ENCODE measurements at regions not wholly inside any gene's neighbourhood (a gene's known extent, or its start where the extent isn't known, plus 50 kb on each side); places are given as distances from the start of the nearest gene placed in this dataset.

DNA sequence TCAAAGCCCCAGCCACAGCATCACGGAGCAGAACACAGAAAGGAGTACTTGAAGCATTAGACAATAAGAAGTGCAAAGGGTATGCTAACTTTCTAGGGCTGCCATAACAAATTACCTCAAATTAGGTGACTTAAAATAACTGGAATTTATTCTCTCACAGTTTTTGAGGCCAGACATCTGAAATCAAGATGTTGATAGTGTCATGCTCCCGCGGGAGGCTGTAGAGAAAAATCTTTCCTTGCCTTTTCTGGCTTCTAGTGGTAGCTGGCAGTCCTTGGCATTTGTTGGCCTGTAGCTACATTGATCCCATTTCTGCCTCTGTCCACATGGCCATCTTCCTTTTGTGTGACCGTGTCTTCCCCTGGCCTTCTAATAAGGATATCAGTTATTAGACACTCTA is 51.9 kb upstream of the SPDL1 start:
- DNase-seq, result no peak
- Histone ChIP-seq H3K27me3 (no peaks in the 10 kb centered on the region), H3K4me3 (no peak overlapping the region), H3K36me3 (no peaks in the 10 kb centered on the region), H3K27ac (no peak overlapping the region), H3K4me1 (no peaks in the 10 kb centered on the region), H3K9me3 (no peaks in the 10 kb centered on the region)
- TF ChIP-seq POLR2A (IDR thresholded peaks at IDR 0.05), result no peak
- TF ChIP-seq, protein P1, sequence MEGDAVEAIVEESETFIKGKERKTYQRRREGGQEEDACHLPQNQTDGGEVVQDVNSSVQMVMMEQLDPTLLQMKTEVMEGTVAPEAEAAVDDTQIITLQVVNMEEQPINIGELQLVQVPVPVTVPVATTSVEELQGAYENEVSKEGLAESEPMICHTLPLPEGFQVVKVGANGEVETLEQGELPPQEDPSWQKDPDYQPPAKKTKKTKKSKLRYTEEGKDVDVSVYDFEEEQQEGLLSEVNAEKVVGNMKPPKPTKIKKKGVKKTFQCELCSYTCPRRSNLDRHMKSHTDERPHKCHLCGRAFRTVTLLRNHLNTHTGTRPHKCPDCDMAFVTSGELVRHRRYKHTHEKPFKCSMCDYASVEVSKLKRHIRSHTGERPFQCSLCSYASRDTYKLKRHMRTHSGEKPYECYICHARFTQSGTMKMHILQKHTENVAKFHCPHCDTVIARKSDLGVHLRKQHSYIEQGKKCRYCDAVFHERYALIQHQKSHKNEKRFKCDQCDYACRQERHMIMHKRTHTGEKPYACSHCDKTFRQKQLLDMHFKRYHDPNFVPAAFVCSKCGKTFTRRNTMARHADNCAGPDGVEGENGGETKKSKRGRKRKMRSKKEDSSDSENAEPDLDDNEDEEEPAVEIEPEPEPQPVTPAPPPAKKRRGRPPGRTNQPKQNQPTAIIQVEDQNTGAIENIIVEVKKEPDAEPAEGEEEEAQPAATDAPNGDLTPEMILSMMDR (IDR thresholded peaks at IDR 0.05), result no peak
- intact Hi-C loops (cut with DNase I; ENCODE audit: low total_unique reads), result no loop called here

DNA sequence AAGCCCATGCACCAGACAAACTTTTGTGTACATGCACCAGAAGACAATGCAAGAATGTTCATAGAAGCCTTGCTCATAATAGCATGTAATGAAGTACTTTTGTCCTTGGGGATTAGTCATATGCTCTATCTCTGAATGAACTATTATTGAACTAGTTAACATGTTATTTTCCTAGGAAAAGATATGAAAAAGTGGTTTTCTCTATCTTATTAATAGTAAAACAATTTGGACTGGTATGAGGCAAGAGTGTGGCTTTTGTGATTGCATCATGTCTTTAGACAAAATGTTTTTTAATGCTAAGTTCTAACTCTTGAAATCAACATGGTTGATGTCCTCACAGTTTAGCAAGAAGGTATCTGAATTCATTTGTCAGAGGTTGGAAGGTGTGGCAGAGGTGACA is 55.7 kb upstream of the SPDL1 start:
- TF ChIP-seq, protein P1 (IDR thresholded peaks at IDR 0.05), result no peak
- TF ChIP-seq POLR2A (IDR thresholded peaks at IDR 0.05), result no peak
- DNase-seq, result no peak
- H3K27me3 ChIP-seq, result no peaks in the 10 kb centered on the region
- no peaks in the 10 kb centered on the region for H3K4me1 ChIP-seq
- no peak overlapping the region for H3K4me3 ChIP-seq
- H3K27ac ChIP-seq, result no peak overlapping the region
- intact Hi-C loops (cut with DNase I; ENCODE audit: low total_unique reads), result no loop called here
- no peaks in the 10 kb centered on the region for H3K9me3 ChIP-seq
- H3K36me3 ChIP-seq, result no peaks in the 10 kb centered on the region

DNA sequence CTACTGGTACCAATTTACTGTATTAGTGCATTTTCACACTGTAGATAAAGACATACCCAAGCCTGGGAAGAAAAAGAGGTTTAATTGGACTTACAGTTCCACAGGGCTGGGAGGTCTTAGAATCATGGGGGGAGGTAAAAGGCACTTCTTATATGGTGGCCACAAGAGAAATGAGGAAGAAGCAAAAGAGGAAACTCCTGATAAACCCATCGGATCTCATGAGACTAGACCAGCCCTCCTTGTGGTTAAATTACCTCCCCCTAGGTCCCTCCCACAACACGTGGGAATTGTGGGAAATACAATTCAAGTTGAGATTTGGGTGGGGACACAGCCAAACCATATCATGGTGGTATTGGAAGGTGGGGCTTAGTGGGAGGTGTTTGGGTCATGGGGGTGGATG is 56.5 kb upstream of the SPDL1 start:
- intact Hi-C loops (cut with DNase I; ENCODE audit: low total_unique reads), result no loop called here
- Histone ChIP-seq H3K27ac (no peak overlapping the region), H3K9me3 (no peaks in the 10 kb centered on the region), H3K4me1 (no peaks in the 10 kb centered on the region), H3K4me3 (no peak overlapping the region), H3K27me3 (no peaks in the 10 kb centered on the region), H3K36me3 (no peaks in the 10 kb centered on the region)
- no peak for TF ChIP-seq POLR2A (IDR thresholded peaks at IDR 0.05)
- TF ChIP-seq, protein P1 (IDR thresholded peaks at IDR 0.05), result no peak
- no peak for DNase-seq

DNA sequence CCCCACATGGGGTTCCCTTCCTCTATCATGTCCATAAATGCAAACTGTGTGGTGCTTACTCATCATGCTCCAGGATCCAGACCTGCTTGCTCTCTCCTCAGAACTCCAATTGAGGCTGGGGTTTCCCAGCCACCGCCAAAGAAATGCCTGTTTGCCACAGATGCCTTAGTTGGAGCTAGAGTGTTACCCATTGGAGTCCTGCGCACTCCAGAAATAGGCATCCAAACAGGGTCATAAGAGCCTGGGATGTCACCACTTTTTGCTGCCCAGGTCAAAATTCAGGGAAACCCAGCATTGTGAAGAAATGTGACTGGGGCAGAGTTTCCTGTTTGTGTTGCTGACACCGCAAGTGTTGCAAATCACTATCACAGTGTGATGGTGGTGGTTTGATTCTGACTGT is 60.7 kb upstream of the SPDL1 start:
- TF ChIP-seq POLR2A (IDR thresholded peaks at IDR 0.05), result no peak
- TF ChIP-seq, protein P1 (IDR thresholded peaks at IDR 0.05), result no peak
- intact Hi-C loops (cut with DNase I; ENCODE audit: low total_unique reads), result no loop called here
- Histone ChIP-seq H3K27me3 (no peaks in the 10 kb centered on the region), H3K9me3 (no peaks in the 10 kb centered on the region), H3K4me3 (no peak overlapping the region), H3K27ac (no peak overlapping the region), H3K4me1 (no peaks in the 10 kb centered on the region), H3K36me3 (no peaks in the 10 kb centered on the region)
- DNase-seq, result no peak

DNA sequence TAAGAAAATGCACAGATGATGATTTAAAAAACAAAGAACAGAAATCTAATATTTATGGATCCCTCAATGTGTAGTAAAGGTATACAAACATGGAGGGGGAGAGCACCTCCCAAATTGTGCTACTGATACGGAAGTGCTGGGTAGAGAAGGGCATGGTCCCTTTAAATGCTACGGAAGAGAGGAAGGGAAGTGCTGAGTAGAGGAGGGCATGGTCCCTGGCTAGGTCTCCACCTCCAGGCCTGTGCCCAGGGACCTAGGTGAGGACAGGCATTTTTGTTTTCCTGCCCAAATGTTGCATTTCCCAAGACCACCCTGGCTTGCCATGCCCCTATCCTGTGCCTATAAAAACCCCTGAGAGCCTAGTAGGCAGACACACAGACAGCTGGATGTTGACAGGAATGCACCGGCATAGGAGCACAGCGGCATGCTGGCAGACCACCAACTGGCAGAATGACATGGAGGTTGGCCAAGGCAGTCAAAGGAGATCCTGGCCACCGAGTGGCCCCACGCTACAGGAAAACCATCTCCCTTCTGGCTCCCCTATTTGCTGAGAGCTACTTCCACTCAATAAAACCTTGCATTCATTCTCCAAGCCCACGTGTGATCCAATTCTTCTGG is 62.1 kb upstream of the SPDL1 start:
- no peaks in the 10 kb centered on the region for H3K27me3 ChIP-seq
- TF ChIP-seq, protein P1 (IDR thresholded peaks at IDR 0.05), result no peak
- TF ChIP-seq POLR2A (IDR thresholded peaks at IDR 0.05), result no peak
- peak in 1 of 2 donors; percentile 17 for DNase-seq
- intact Hi-C loops (cut with DNase I; ENCODE audit: low total_unique reads), result no loop called here
- H3K27ac ChIP-seq, result no peak overlapping the region
- no peak overlapping the region for H3K4me3 ChIP-seq
- H3K4me1 ChIP-seq, result no peaks in the 10 kb centered on the region
- no peaks in the 10 kb centered on the region for H3K9me3 ChIP-seq
- no peaks in the 10 kb centered on the region for H3K36me3 ChIP-seq

Data from uterus (tissue), 3 donors.